Neural cell (in vitro differentiated cells): ENCODE measurements at regions not wholly inside any gene's neighbourhood (a gene's known extent, or its start where the extent isn't known, plus 50 kb on each side); places are given as distances from the start of the nearest gene placed in this dataset.

Experiments
- H2AFZ ChIP-seq: fragments of 200-600, 300-800 bp; sonication (generic), shearing (Covaris generic); 2 replicates; pipeline ENCODE4 v1.6.0; 2014; ENCODE audit warnings: low read depth, mild to moderate bottlenecking, antibody characterized with exemption, low read length, moderate library complexity
- H3F3A ChIP-seq: fragments of 200-600 bp; shearing (Covaris generic); 2 replicates; pipeline ENCODE4 v1.6.1; 2016; ENCODE audit warnings: mild to moderate bottlenecking, moderate library complexity, mixed read lengths, antibody characterized with exemption, low read length; ENCODE audit not compliant: insufficient read depth, poor library complexity, severe bottlenecking
- H3K27ac ChIP-seq: fragments of 200-600, 300-800 bp; sonication (generic), shearing (Covaris generic); 2 replicates; pipeline ENCODE4 v1.5.1; 2014; ENCODE audit warnings: mild to moderate bottlenecking, low read length, moderate library complexity
- H3K27me3 ChIP-seq: fragments of 300-800, 200-600 bp; sonication (generic), shearing (Covaris generic); 2 replicates; pipeline ENCODE4 v1.6.0; 2014; ENCODE audit warnings: mild to moderate bottlenecking, low read depth, low read length, moderate library complexity; ENCODE audit not compliant: insufficient read depth
- H3K36me3 ChIP-seq: fragments of 300-800, 200-600 bp; sonication (generic), shearing (Covaris generic); 2 replicates; pipeline ENCODE4 v1.5.1; 2014; ENCODE audit warnings: mild to moderate bottlenecking, antibody characterized with exemption, low read length, moderate library complexity; ENCODE audit not compliant: insufficient read depth
- H3K4me2 ChIP-seq: fragments of 300-800, 200-600 bp; sonication (generic), shearing (Covaris generic); 2 replicates; pipeline ENCODE4 v1.6.0; 2014; ENCODE audit warnings: mild to moderate bottlenecking, low read length
- H3K4me3 ChIP-seq: fragments of 300-800, 200-600 bp; sonication (generic), shearing (Covaris generic); 2 replicates; pipeline ENCODE4 v1.5.1; 2014; ENCODE audit warnings: mild to moderate bottlenecking, low read length, moderate library complexity
- H3K79me2 ChIP-seq: fragments of 200-600 bp; shearing (Covaris generic); replicated peaks from 2 replicates; pipeline ENCODE4 v1.6.0; 2014; ENCODE audit warnings: mild to moderate bottlenecking, low read length, moderate library complexity; ENCODE audit not compliant: insufficient read depth
- H3K9ac ChIP-seq: fragments of 300-800, 200-600 bp; sonication (generic), shearing (Covaris generic); 2 replicates; pipeline ENCODE4 v1.6.1; 2016; ENCODE audit warnings: mild to moderate bottlenecking, low read length, mixed read lengths
- H3K9me2 ChIP-seq: fragments of 200-600 bp; shearing (Covaris generic); 2 replicates; pipeline ENCODE4 v1.6.1; 2016; ENCODE audit warnings: mild to moderate bottlenecking, low read length, mixed read lengths; ENCODE audit not compliant: insufficient read depth
- H3K9me3 ChIP-seq: fragments of 200-600, 300-800 bp; sonication (generic), shearing (Covaris generic); 2 replicates; pipeline ENCODE4 v1.6.1; 2016; ENCODE audit warnings: mild to moderate bottlenecking, mixed run types, low read length, moderate library complexity, mixed read lengths
- H4K20me1 ChIP-seq: fragments of 200-600 bp; shearing (Covaris generic); 2 replicates; pipeline ENCODE4 v1.6.1; 2016; ENCODE audit warnings: mild to moderate bottlenecking, mixed run types; ENCODE audit not compliant: insufficient read depth
- CTCF ChIP-seq: fragments of 450-650 bp; IDR thresholded peaks from 2 replicates; pipeline ENCODE4 v1.5.1; 2014; ENCODE audit warnings: antibody characterized with exemption, mild to moderate bottlenecking, moderate library complexity; ENCODE audit not compliant: poor library complexity, severe bottlenecking
- EP300 ChIP-seq: fragments of 450-650 bp; conservative IDR thresholded peaks from 2 replicates; pipeline ENCODE4 v1.6.1; 2014; ENCODE audit warnings: antibody characterized with exemption, mild to moderate bottlenecking, moderate library complexity; ENCODE audit not compliant: poor library complexity, severe bottlenecking
- EZH2 ChIP-seq: fragments of 200-600, 300-800 bp; shearing (Covaris generic), sonication (generic); IDR thresholded peaks from 2 replicates; pipeline ENCODE4 v1.6.1; 2014; ENCODE audit warnings: antibody characterized with exemption, low read length, borderline replicate concordance, mild to moderate bottlenecking; ENCODE audit not compliant: insufficient read depth, poor library complexity, severe bottlenecking
- MXI1 ChIP-seq: fragments of 450-650 bp; conservative IDR thresholded peaks from 2 replicates; pipeline ENCODE4 v1.6.1; 2014; ENCODE audit warnings: antibody characterized with exemption, mild to moderate bottlenecking; ENCODE audit not compliant: poor library complexity, severe bottlenecking
- POLR2AphosphoS5 ChIP-seq: IDR thresholded peaks from 2 replicates; pipeline ENCODE4 v1.6.1; 2012
- RAD21 ChIP-seq: fragments of 450-650 bp; conservative IDR thresholded peaks from 2 replicates; pipeline ENCODE4 v1.6.1; 2014; ENCODE audit warnings: antibody characterized with exemption, mild to moderate bottlenecking, moderate library complexity
- REST ChIP-seq: IDR thresholded peaks from 2 replicates; pipeline ENCODE4 v1.6.1; 2012; ENCODE audit warnings: borderline replicate concordance
- SMC3 ChIP-seq: fragments of 450-650 bp; conservative IDR thresholded peaks from 2 replicates; pipeline ENCODE4 v1.6.1; 2014; ENCODE audit warnings: antibody characterized with exemption, mild to moderate bottlenecking, moderate library complexity; ENCODE audit not compliant: poor library complexity
- TAF1 ChIP-seq: IDR thresholded peaks from 2 replicates; pipeline ENCODE4 v1.6.1; 2012; ENCODE audit warnings: low read depth

GRCh38 chr9:19913151-19913550, 124.3 kb upstream of the SLC24A2 start:
- TF ChIP-seq RAD21 (no peak), EP300 (no peak), POLR2AphosphoS5 (no peak), MXI1 (no peak), EZH2 (no peak), REST (no peak), CTCF (no peak)
- no peaks in the 10 kb centered on the region for H3K27me3 ChIP-seq

GRCh38 chr9:19903076-19903475, 114.2 kb upstream of the SLC24A2 start:
- Histone ChIP-seq H3K4me2 (no peak overlapping the region), H2AFZ (no peak overlapping the region)
- no peak for TF ChIP-seq MXI1
- no peak for TF ChIP-seq REST
- no peak for TF ChIP-seq SMC3
- TF ChIP-seq TAF1: no peak
- TF ChIP-seq EZH2: no peak
- TF ChIP-seq POLR2AphosphoS5: no peak
- no peak for TF ChIP-seq RAD21
- TF ChIP-seq CTCF: no peak
- TF ChIP-seq EP300: no peak

More at GRCh38 chr9:19913151-19913550, 124.3 kb upstream of the SLC24A2 start:
- Histone ChIP-seq H3K9me2 (no peaks in the 10 kb centered on the region), H3K4me3 (no peak overlapping the region), H3K36me3 (no peaks in the 10 kb centered on the region), H3K79me2 (no peaks in the 10 kb centered on the region), H3F3A (no peaks in the 10 kb centered on the region), H3K27ac (no peak overlapping the region), H2AFZ (no peak overlapping the region), H3K9ac (no peak overlapping the region), H3K9me3 (no peaks in the 10 kb centered on the region), H3K4me2 (no peak overlapping the region), H4K20me1 (no peaks in the 10 kb centered on the region)

More at GRCh38 chr9:19903076-19903475, 114.2 kb upstream of the SLC24A2 start:
- Histone ChIP-seq H3K9me3 (no peaks in the 10 kb centered on the region), H3K27ac (no peak overlapping the region), H3K79me2 (no peaks in the 10 kb centered on the region), H4K20me1 (no peaks in the 10 kb centered on the region), H3K4me3 (no peak overlapping the region), H3K9me2 (no peaks in the 10 kb centered on the region), H3K27me3 (no peaks in the 10 kb centered on the region), H3F3A (no peaks in the 10 kb centered on the region), H3K9ac (no peak overlapping the region), H3K36me3 (no peaks in the 10 kb centered on the region)
